Breast epithelium (tissue), 4 donors: ENCODE measurements at regions not wholly inside any gene's neighbourhood (a gene's known extent, or its start where the extent isn't known, plus 50 kb on each side); places are given as distances from the start of the nearest gene placed in this dataset.

Source experiments
- DNase-seq, 2 donors: peaks; one replicate each; pipeline ENCODE4 v3.0.0-alpha.2; 2019; ENCODE audit warnings: low spot score in 2 of 2
- H3K27ac ChIP-seq, 2 donors: fragments of 200-600 bp; sonication (generic) in 1 of 2; one replicate each; pipeline ENCODE4 v1.5.1; 2016 to 2019; ENCODE audit warnings: mild to moderate bottlenecking in 1 of 2
- H3K27me3 ChIP-seq, 2 donors: fragments of 200-600 bp; sonication (generic) in 1 of 2; one replicate each; pipeline versions ENCODE4 v1.5.1 to v1.6.0; 2017 to 2019; ENCODE audit warnings: control low read depth in 1 of 2, mild to moderate bottlenecking in 1 of 2
- H3K36me3 ChIP-seq: fragments of 200-600 bp; one replicate; pipeline ENCODE4 v1.5.1; 2019
- H3K4me1 ChIP-seq, 2 donors: fragments of 200-600 bp; sonication (generic); one replicate each; pipeline ENCODE4 v1.5.1; 2016 to 2019; ENCODE audit warnings: control low read depth in 1 of 2
- H3K4me3 ChIP-seq, 3 donors: fragments of 200-600 bp; sonication (generic); 1 replicate in 2 of 3; 2 replicates in 1 of 3; pipeline ENCODE4 v1.5.1; 2016 to 2019; ENCODE audit warnings: mild to moderate bottlenecking in 3 of 3, moderate library complexity in 2 of 3
- H3K9me3 ChIP-seq, 2 donors: fragments of 200-600 bp; sonication (generic) in 1 of 2; one replicate each; pipeline ENCODE4 v1.5.1; 2016 to 2019; ENCODE audit warnings: control low read depth in 1 of 2
- CTCF ChIP-seq, 3 donors: fragments of 450-650 bp; IDR thresholded peaks; one replicate each; pipeline ENCODE4 v1.5.1; 2016 to 2017; ENCODE audit warnings: antibody characterized with exemption in 3 of 3, mild to moderate bottlenecking in 3 of 3, moderate library complexity in 3 of 3
- POLR2A ChIP-seq: fragments of 450-650 bp; IDR thresholded peaks from one replicate; pipeline ENCODE4 v1.6.1; 2016; ENCODE audit warnings: antibody characterized with exemption, mild to moderate bottlenecking, moderate library complexity
- POLR2AphosphoS5 ChIP-seq, 3 donors: sonication (generic); formaldehyde crosslinking; IDR thresholded peaks; one replicate each; pipeline ENCODE4 v1.6.1; 2017; ENCODE audit warnings: antibody characterized with exemption in 3 of 3
- intact Hi-C: fragments of 100-400 bp; cut with DNase I; formaldehyde crosslinking; loops from one replicate; pipeline ENCODE4 v1.15.1; 2023; ENCODE audit warnings: low total_unique reads

DNA sequence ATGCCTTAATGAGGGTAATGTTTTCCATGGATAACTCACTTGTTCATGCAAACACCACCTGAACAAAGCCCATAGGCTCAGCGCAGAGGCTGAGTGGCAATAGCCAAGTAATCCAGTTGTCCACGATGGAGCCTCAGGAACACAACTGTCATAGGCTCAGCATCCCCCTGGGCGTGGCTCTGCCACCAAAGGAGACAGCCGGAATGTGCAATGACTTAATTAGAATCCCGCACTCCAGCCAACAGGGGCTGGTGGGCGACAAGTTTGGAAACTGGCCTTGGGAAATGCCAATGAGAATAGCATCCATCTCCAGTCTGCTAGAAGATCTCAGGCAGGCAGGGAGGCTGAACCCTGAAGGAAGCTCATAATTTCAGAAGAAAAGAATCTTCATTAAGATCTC lies 411.7 kb upstream of the NRP1 start:
- Histone ChIP-seq H3K27ac (no peak overlapping the region), H3K27me3 (no peaks in the 10 kb centered on the region), H3K4me1 (no peaks in the 10 kb centered on the region), H3K4me3 (no peak overlapping the region), H3K36me3 (no peaks in the 10 kb centered on the region), H3K9me3 (no peaks in the 10 kb centered on the region)
- intact Hi-C loops = no loop called here
- no peak for DNase-seq
- TF ChIP-seq POLR2A = no peak
- TF ChIP-seq POLR2AphosphoS5 (IDR thresholded peaks at IDR 0.05) = no peak
- TF ChIP-seq CTCF (IDR thresholded peaks at IDR 0.05) = no peak

DNA sequence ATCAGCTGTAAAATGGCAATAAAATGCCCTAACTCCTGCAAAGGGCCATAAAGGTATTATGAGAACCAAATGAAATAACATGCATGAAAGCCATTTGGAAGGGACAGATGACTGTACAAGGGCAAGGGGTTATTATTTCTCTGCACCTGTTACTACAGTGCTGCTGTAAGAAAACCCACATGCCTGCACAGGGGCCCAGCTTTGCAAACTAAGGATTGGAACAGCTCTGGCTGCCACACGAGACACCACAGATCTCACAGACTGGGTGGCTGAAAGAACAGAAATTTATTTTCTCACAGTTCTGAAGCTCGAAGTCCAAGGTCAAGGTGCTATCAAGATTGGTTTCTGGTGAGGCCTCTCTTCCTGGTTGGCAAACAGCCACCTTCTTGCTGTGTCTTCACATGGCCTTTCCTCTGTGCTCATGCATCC lies 409.0 kb upstream of the NRP1 start:
- Histone ChIP-seq H3K9me3 (no peaks in the 10 kb centered on the region), H3K27me3 (no peaks in the 10 kb centered on the region), H3K27ac (no peak overlapping the region), H3K36me3 (no peaks in the 10 kb centered on the region), H3K4me3 (no peak overlapping the region), H3K4me1 (no peaks in the 10 kb centered on the region)
- DNase-seq = no peak
- intact Hi-C loops = no loop called here
- no peak for TF ChIP-seq POLR2AphosphoS5 (IDR thresholded peaks at IDR 0.05)
- no peak for TF ChIP-seq CTCF (IDR thresholded peaks at IDR 0.05)
- TF ChIP-seq POLR2A = no peak

DNA sequence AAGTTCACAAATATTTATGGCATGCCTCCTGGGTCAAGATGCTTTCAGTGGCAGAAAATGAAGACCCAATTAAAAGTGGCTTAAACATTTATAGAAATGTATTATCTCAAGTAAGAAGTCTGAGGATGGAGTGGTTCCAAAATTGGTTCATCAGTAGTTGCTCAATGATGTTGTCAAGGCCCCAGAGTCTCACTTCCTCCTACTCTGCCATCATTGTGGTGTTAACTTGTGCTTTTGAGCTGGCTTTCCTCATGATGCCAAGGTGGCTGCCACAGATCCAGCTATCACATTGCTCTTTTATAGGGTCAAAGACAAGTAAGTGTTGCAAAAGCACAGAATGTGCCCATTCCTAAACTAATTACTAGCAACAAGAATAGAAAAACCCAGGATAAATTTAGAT lies 404.6 kb upstream of the NRP1 start:
- H3K4me1 ChIP-seq = no peaks in the 10 kb centered on the region
- H3K36me3 ChIP-seq = no peaks in the 10 kb centered on the region
- TF ChIP-seq POLR2AphosphoS5 (IDR thresholded peaks at IDR 0.05) = no peak
- TF ChIP-seq POLR2A = no peak
- TF ChIP-seq CTCF (IDR thresholded peaks at IDR 0.05) = no peak
- H3K4me3 ChIP-seq = no peak overlapping the region
- intact Hi-C loops = no loop called here
- DNase-seq = no peak
- no peak overlapping the region for H3K27ac ChIP-seq
- H3K27me3 ChIP-seq = no peaks in the 10 kb centered on the region
- no peaks in the 10 kb centered on the region for H3K9me3 ChIP-seq

GRCh38 chr10:33735464-33735923 lies 401.0 kb upstream of the NRP1 start:
- intact Hi-C loops = no loop called here
- Histone ChIP-seq H3K36me3 (no peaks in the 10 kb centered on the region), H3K4me1 (no peaks in the 10 kb centered on the region), H3K4me3 (no peak overlapping the region), H3K27me3 (no peaks in the 10 kb centered on the region), H3K27ac (no peak overlapping the region), H3K9me3 (no peaks in the 10 kb centered on the region)
- DNase-seq = no peak
- TF ChIP-seq CTCF (IDR thresholded peaks at IDR 0.05) (no peak), POLR2AphosphoS5 (IDR thresholded peaks at IDR 0.05) (no peak), POLR2A (no peak)

DNA sequence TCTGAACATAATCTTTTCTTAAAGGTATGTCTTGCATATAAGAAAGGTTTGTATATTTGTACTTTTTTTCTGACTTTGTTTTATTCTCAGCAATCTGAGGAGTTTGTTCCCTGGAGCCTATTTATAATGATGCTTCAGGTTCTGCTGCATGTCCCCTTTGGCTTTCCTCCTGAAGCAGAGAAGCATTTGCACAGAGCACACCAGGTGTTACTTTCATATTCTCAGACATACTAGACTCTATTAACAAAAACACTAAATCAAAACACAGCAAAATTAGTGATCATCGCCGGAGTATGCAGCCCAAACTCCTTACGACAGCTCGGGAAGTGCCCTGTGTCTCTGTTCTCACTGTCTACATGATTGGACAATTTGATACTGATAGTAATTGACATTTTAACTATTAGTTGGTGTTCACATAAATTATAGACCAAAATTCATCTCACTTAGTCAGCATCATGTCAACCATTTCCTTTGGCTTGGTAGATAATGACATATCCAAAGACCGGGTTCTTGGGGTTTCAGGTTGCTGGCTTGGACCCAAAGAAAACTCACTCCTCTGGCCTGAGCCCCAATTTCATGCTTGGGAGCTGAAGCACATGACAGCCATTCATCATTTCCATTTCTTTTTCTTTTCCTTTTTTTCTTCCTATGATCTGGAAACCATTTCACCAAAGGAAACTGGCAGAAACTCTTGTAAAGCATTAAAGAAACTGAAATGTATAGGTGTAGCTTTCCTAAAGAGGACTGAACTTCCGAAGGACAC lies 400.1 kb upstream of the NRP1 start:
- TF ChIP-seq POLR2AphosphoS5 (IDR thresholded peaks at IDR 0.05) = no peak
- no peak for TF ChIP-seq CTCF (IDR thresholded peaks at IDR 0.05)
- TF ChIP-seq POLR2A = no peak

More for the DNA sequence above, 400.1 kb upstream of the NRP1 start:
- intact Hi-C loops = no loop called here
- no peaks in the 10 kb centered on the region for H3K4me1 ChIP-seq
- no peak for DNase-seq
- no peaks in the 10 kb centered on the region for H3K36me3 ChIP-seq
- H3K27ac ChIP-seq = no peak overlapping the region
- H3K4me3 ChIP-seq = no peak overlapping the region
- H3K27me3 ChIP-seq = no peaks in the 10 kb centered on the region
- H3K9me3 ChIP-seq = no peaks in the 10 kb centered on the region
